ENCODE measurements at regions not wholly inside any gene's neighbourhood (a gene's known extent, or its start where the extent isn't known, plus 50 kb on each side); places are given as distances from the start of the nearest gene placed in this dataset.
"Not testable (repeated sequence)": the region's sequence is repeated elsewhere in the genome, so short reads cannot be mapped to it uniquely, and the experiment has no call there.

GRCh38 chr3:161602475-161602874 is 105.9 kb downstream of the OTOL1 start:
- no peak for DNase-seq

GRCh38 chr3:161602918-161603317 is 106.3 kb downstream of the OTOL1 start:
- DNase-seq = no peak

DNA sequence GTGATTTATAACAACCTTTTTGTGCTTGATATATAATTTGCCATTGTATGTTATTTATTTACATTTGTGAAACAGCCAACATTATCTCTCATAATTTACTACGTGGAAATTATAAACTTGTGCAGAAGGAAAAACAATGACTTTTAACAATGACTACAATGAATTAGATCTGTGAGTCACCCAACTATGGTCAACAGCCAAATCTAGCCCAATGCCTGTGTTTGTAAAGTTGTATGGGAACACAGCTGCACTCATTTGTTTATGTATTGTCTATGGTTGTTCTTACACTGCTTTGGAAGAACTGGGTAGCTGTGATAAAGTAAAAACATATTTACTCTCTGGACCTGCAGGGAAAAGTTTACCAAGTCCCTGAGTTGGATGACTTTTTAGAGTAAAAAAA is 110.4 kb downstream of the OTOL1 start:
- DNase-seq = no peak

GRCh38 chr3:161619351-161619750 is 122.7 kb downstream of the OTOL1 start:
- DNase-seq = no peak

- DNase-seq = no peak
Measured at GRCh38 chr3:161630794-161631193, 134.2 kb downstream of the OTOL1 start.

- DNase-seq = no peak
Measured at GRCh38 chr3:161631536-161631935, 134.9 kb downstream of the OTOL1 start.

DNA sequence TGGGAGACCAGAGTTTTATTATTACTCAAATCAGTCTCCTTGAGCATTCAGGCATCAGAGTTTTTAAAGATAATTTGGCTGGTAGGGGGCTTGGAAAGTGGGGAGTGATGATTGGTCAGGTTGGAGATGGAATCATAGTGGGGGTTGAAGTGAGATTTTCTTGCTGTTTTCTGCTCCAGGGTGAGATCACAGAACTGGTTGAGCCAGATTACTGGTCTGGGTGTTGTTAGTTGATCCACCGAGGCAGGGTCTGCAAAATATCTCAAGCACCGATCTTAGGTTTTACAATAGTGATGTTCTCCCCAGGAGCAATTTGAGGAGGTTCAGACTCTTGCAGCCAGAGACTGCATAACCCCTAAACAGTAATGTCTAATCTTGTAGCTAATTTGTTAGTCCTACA is 141.0 kb downstream of the OTOL1 start:
- no peak for DNase-seq

DNA sequence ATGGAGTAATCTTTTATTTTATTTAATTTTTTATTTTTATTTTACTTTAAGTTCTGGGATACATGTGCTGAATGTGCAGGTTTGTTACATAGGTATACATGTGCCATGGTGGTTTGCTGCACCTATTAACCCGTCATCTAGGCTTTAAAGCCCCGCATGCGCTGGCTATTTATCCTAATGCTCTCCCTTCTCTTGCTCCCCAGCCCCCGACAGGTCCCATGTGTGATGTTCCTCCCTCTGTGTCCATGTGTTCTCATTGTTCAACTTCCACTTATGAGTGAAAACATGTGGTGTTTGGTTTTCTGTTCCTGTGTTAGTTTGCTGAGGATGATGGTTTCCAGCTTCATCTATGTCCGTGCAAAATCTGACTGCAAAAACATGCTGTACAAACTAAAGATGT is 142.5 kb downstream of the OTOL1 start:
- DNase-seq = not testable (repeated sequence)

GRCh38 chr3:161640181-161640580 is 143.6 kb downstream of the OTOL1 start:
- no peak for DNase-seq

DNA sequence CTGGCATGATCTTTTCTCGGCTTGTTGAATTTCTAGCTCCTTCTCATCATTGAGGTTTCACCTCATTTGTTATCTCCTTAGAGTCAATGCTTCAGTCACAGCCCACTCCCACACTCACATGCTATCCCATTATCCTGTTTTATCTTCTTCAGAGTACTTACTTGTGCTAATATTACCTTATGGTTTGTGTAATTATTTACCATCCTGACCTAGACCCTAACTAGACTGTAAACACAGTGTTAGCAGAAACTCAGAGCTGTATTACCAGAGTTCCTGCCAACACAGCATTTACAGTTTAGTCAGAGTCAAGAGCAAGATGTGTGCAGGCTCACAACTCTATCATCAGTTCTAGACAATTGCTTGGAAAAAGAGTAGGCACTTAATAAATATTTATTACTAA is 144.7 kb downstream of the OTOL1 start:
- no peak for DNase-seq

- no peak for DNase-seq
Measured at GRCh38 chr3:161644891-161645635, 148.5 kb downstream of the OTOL1 start.

DNA sequence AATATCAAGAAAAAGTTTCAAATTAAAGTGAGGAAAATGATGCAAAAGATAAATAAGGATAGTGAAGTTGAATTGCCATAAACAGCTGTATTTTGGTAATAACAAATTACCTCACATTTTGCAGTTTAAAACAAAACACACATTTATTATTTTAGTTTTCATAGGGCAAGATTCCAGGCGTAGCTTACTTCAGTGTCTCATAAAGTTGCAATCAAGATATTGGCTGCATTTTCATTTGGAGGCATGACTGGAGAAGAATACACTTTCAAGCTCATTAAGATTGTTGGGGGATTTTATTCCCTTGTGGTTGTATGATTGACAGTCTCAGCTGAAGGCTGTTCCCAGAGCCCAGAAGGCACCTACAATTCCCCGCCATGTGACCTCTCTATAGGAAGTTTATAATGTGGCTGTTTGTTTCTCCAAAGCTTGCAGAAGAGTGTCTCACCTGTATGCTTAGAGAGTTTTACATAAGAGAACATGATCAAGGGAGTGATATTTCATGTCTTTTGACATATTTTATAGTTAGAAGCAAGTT is 151.4 kb downstream of the OTOL1 start:
- no peak for DNase-seq

- DNase-seq = no peak
Measured at GRCh38 chr3:161649900-161650484, 153.4 kb downstream of the OTOL1 start.

DNA sequence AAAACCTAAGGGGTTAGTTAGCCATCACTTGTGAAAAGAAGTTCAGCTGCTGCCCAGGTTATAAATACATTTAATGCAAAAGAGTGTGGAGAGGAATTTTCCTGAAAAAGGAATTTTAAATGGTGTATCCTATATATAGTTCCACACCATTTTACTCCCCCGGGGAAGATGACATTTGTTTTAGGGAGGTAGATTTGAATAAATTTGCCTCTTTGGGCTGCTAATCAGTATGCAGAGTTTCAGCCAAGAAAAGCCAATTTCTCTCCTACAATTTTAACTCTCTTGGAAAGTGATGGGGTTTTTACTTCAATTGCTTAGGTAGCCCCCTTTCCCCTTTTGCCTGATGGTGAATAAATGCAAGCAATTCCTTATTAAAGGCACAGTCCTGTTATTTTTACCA is 161.2 kb downstream of the OTOL1 start:
- DNase-seq = no peak

GRCh38 chr3:161671141-161671540 is 174.5 kb downstream of the OTOL1 start:
- no peak for DNase-seq

DNA sequence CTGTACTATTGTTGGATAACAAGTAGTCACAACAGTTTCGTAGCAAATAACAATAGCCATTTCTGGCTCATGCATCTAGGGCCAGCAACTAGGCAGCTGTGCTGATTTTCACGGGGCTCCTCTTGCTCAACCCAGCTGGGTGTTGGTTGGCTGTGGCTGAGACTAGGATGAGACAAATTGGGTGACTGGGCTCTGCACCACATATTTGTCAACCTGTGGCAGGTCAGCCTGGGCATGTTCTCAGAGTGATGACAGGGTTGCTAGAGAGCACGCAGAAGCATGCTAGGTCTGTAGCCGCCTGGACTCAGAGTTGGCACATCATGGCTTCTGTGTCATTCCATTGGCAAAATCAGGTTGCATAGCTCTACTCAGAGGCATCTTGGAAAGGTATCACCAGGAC is 175.9 kb downstream of the OTOL1 start:
- no peak for DNase-seq

DNA sequence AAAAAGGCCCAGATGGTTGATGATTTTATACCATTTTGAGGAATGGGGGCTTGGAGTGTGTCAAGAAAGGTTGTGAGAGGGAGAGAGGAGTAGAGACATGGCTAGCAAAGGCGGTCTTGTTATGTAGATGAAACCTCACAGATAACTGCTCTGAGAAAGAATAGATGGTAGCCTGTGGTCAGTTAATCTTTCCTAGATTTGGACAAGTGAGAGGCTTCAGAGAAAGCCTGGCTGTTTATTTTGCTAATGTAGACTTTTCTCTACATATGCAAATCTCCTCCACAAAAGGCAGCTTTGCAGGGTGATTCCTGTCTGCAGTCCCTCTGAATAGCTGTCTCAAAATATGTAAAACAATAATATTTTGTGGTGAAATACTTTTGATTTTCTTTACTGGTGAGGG is 177.3 kb downstream of the OTOL1 start:
- no peak for DNase-seq

GRCh38 chr3:161674402-161674801 is 177.8 kb downstream of the OTOL1 start:
- DNase-seq = no peak

GRCh38 chr3:161681831-161682230 is 185.2 kb downstream of the OTOL1 start:
- not testable (repeated sequence) for DNase-seq

- no peak for DNase-seq
Measured at GRCh38 chr3:161682715-161683114, 186.1 kb downstream of the OTOL1 start.

GRCh38 chr3:161689584-161690298 is 193.1 kb downstream of the OTOL1 start:
- DNase-seq = no peak

GRCh38 chr3:161690299-161690620 is 193.7 kb downstream of the OTOL1 start:
- no peak for DNase-seq

DNA sequence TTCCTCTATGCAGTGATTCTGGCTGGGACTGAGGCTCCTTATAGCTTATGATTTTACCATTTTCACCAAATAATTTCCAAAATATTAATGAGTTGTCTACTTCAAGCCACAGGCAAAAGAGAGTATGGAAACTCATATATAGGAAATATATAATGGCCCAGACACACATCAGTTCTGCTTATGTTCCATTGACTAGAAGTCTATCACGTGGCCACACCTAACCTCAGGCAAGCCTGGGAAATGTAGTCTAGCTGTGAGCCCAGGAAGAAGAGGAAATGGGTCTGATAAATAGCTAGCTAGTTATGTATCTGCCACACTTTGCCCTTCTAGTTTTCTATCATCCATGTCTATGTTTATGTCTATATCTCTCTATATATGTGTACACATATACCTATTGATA is 195.1 kb downstream of the OTOL1 start:
- DNase-seq = no peak
